Dedifferentiated amniotic fluid mesenchymal stem cell (primary cell): ENCODE measurements at regions not wholly inside any gene's neighbourhood (a gene's known extent, or its start where the extent isn't known, plus 50 kb on each side); places are given as distances from the start of the nearest gene placed in this dataset.

Experiments
- DNase-seq: peaks from one replicate; pipeline ENCODE4 v3.0.0-alpha.2; 2016; ENCODE audit errors: extremely low spot score

DNA sequence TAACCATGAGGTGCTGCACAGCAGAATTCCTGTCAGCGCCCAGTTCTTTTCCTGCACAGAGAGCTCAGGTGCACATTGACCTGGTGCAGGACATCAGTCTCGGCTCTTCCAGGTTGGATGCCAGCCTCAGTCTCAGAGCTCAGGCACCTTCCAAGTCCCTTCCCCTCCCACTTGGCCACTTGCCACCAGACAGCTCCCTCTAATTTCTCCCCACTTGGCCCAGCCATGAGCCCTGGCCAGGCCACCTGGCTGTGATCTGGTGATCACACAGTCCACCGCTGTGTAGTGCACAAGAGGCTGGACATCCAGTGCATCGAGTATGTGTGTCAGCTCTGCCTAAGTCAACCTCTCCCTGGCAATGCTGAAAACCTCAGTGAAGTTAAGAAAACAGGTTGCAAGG, 336.6 kb upstream of the MYT1L start:
- no peak for DNase-seq

DNA sequence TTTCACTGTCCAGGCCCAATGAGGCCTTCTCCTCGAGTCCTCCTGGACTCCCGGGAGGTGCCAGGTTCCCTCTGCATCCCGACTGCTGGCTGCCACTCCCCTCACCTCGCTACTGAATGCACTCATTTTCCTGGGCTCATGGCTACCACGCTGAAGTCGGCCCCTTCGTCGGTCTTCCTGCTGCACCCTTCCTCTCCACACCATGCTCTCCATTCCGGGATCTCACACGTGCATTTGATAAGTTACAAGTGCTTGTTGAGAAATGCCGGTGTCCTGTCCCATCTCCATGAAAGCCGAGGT, 334.7 kb upstream of the MYT1L start:
- DNase-seq: no peak

DNA sequence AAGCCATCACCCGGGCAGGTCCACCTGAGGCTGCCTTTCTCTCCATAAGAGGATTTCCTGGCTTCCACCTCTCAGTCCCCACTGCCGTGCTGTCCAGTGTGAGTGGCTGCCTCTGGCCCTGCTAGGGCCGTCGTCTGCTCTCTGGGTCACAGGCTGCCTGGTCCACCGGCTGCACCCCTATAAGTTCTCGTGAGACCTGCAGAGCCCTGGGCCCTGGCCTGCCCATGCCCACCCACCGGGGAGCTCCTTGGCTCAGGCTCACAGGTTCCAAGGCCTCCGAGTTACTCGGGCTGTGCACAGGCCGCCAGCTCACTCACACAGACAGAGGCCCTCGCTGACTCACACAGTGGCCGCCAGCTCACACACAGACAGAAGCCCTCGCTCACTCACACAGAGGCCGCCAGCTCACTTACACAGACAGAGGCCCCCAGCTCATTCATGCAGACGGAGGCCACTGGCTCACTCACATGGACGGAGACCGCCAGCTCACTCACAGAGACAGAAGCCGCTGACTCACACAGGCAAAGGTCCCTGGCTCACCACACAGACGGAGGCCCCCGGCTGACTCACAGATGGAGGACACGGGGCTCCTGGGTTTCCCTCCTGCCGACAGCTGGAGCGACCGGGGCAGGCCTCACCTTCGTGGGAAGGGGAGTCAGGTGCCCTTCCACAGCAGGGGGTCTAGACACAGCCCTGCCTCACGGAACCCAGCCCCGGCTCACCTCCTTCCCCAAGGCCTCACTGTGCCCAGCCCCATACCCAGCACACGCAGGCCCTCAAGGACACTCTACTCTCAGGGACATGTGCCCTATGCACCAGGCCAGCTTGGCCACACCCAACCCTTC, 334.1 kb upstream of the MYT1L start:
- DNase-seq: no peak

DNA sequence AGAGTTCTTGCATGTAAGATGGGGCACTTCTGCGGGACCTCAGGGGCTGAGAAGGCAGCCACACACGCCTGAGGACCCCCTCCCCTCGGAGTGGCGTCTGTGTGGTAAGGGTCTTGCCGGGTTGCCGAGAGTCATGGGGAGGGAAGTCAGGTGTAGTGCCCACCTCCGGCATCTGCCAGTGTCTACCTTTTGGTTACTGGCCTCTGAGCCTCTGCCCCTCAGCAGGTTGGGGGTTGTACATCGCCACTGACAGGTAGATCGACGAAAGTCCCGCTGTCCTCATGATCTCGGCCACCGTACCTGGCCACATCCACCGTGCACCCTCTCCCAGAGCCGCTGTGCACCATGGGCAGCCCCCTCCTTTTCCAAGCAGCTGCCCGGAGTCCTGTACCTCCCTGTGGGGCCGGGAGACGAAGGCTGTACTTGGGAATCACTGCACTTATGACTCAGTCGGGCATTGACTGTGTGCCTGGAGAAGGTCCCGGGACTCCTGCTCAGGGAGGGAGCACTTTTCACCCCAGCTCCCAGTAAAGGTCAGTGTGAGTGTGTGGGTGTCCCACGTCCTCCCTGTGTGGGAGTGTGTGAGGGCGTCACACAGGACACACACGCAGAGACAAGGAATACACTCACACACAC, 332.4 kb upstream of the MYT1L start:
- no peak for DNase-seq

DNA sequence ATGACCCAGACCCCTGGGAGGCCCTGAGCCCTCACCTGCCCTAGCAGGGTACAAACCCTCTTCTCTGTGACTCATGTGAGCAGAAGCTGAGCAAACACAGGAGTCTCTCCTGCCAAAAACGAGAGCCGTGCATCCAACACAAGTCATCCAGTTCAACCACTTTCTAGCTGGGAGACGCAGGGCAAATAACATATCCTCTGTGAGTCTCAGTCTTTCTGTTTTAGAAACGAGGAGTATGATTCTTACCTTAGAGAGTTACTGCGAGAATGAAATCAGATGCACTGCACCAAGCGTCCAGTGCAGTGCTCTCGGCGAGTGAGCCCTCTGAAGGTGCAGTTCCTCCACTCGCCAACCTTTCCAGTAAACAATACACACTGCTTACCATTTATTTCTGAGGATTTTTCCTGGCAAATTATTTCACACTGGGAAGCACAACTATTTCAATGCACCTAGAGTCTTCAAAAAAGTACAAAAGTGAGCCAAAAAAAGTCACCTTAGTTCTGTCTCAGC, 331.8 kb upstream of the MYT1L start:
- no peak for DNase-seq

DNA sequence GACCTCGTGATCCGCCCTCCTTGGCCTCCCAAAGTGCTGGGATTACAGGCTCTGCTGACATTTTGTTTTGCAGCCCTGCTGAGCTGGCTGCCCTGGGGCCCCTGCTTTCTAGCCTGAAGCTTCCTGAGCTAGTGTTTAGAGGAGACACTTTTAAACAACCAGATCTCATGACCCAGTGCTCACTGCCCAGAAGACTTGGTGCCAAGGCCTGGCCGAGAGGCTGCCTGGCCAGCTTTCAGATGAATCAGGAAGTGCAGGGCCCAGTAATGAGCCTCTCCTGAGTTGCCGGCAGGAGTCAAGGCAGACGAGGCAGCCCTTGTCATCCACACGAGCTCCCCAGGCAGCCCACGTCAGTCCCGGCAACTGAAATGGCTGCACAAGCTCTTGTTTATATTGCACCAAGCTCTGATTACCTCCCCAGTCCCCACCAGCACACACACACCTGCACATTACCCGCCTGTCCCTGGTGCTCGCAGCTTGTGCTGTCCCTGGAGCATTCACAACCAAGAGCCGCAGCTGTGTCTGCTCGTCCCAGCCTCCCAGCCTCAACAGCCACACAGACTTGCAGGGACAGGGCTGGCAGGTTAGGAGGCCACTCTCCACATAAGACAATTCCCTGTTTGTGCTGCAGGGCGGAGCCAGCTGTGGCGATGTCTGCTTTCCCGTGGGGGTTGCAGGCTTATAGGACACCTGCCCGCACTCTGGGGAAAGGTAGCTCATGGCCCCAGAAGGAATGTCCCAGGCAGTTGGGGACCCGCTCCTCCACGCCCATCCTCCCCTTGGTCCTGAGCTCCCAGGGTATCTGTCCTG, 331.2 kb upstream of the MYT1L start:
- no peak for DNase-seq

DNA sequence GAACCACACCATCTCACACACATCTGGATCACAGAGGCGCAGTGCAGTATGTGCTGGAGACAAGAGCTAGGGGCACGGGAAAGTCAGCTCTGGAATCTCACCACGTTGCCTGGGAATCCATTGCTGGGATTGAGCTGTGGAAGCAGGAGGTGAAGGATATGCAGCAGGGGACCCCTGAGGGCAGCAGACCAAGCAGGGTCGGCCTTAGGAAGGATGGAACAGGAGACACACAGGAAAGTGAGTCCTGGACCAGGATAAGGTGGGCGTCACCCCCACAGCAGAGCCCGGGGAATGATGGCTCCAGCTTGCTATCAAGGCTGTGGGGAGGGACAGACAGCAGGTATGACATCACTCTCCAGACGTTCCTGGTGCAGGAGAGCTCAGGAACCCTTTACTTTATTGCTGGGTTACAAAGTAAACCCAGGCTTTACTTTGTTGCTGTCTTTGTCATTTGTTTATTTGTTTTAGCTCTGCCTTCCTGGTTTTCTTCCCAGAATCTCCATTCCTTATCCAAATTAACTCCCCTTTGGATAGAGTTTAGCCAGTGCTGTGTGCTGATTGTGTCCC, 329.8 kb upstream of the MYT1L start:
- no peak for DNase-seq

DNA sequence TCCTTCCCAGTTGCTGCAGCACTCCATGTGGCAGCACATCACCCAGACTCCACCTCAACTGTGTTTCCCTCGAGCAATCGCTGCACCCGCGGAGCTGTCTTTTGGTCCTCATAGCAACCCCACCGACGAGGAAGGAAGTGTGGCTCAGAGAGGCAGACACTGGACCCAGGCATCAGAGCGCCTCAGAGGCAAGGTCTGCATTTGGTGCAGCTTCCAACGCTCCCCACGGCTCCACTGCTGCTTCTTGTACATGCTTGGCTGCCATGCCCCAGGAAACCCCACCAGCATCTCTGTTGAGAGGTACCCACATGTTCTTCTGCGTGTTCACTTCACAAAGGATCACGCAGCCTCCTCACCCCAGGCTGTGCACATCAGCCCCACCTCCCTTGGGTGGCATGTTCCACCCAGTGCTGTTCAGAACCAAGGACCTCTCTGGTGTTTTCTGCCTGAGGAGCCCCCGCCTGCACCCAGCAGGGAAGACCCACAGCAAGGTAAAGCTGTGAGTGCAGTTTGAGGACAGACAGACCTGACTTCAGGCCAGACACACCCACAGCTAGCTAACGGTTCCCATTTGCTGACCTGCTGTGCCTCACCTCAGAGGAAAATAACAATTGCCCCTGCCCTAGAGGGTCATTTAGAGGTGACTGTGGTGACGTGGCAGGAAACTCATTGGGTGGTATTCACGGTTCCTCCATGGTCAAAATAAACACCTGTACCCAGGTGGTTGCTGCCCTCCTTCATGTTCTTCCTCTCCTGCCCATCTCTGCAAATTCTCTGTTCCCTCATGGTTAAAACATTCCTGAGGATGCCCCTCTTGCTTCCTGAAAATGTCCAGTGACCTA, 326.3 kb upstream of the MYT1L start:
- no peak for DNase-seq

DNA sequence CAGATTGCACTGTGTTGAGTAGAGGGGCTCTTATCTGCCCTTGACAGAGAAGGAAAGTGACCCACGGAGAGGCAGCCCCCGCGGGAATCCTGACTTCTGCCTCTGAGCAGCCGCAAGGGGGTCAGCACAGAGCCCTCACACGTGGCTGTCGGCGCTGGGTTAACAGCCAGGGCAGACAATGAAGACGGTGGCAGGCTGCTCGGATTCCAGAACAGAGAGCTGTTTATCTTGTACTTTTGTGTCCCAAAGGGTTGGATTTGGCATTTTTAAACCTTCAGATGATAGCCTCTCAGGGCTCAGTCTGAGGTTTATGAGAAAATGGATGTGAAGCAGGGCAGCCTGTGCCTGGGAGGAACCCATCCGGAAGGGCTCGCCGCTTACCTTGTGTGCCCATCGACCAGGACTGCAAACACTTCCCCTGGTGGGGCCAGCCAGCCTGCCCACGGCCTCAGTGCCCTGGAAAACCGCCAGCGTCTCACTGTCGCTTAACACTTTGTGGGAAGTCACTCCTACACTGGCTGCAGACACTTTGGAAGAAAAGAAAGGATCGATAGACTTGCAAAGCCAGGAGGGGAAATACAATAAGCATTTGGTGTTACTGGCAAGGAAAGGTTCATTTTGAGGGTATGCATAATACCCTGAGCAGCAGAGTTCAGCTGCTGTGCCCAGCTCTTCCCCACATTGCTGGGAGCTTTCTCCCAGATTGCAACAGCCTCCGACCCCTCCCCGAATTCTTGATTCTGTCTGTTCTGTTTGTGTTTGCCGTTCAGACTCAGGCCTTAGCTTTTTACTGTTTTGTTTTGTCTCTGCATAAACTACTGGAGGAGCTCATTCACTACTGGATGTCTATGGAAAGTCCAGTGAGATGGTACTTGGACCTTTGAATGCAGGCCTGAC, 325.3 kb upstream of the MYT1L start:
- DNase-seq: no peak

DNA sequence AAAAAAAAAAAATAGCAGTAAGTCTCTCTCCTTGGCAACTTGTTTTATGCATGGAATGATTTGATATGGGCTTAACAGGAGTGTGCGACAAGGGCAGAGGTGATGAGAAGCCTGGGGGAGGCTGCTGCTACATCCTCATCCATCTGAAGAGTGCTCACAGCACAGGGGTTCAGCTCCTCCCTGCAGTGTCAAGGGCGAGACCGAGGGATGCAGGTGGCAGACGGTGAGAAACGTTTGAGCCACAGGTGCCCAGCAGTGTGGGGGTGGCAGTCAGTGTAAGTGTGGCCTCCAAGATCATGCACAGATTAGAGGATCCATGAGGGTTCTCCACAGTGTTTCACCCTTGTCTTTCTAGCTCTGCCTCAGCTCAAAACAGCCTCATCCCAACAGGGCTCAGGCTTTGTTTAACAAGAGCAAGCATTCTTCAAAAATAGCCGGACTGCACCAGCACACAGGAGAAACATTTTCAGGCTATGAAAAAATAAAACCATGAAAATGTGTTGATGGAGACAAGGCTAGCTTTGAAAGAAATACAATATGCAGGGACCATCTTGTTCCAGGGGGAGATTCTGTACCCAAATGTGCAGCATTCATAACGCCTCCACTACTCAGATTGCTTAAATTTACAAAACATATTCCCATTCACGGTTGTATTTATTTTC, 324.5 kb upstream of the MYT1L start:
- DNase-seq: no peak

DNA sequence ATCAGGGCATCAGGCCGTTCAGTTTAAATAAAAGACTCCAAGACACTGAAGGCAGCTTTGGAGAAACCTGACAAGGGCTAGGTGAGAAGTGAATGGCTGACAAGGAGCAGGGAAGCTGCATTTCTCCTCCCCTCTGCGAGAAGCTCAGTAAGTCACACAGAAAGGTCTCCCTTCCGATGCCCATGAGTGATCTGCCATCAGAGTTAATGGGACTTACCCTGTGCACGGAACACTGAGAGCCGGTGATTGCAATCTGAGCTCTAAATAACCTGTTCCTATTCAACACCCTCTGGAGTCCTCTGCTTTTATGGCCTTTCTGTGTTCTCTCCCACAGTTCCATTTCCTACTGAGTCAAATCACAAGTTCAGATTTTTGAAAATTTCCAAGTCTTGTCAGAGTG, 322.2 kb upstream of the MYT1L start:
- DNase-seq: no peak

DNA sequence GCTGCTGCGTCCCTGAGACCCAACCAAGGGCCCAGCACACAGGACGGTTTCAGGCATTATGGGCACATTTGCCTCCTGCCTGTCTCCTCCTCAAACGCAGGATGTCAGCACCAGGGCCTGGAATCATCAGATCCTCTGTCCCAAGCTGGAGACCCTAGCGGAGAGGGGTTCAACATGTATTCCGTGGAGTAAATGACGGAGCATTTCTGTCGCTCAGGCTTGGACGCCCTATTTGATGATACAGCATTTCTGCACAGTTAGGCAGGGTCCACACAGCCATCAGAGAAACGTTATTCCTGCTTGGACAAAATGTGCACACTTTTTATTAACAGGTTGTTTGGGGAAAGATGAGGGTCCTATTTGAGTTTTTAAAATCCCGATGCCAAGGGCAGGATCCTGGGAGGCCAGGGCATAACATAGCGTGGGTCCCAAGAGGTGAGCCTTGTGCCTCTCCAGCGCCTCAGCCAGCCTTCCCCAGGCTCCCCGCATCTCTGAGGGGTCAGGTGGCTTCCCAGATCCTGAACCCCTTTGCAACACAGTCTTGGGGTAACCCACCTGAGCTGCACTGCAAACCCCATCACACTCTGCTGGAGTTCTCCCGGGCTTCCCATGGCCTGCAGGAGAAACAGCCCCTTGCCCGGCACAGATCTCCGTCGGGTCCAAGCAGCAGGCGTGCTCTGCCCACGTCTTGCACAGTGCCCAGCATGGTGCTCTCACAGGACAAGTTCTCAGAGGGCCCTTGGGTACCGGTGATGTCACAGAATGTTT, 319.7 kb upstream of the MYT1L start:
- DNase-seq: no peak

DNA sequence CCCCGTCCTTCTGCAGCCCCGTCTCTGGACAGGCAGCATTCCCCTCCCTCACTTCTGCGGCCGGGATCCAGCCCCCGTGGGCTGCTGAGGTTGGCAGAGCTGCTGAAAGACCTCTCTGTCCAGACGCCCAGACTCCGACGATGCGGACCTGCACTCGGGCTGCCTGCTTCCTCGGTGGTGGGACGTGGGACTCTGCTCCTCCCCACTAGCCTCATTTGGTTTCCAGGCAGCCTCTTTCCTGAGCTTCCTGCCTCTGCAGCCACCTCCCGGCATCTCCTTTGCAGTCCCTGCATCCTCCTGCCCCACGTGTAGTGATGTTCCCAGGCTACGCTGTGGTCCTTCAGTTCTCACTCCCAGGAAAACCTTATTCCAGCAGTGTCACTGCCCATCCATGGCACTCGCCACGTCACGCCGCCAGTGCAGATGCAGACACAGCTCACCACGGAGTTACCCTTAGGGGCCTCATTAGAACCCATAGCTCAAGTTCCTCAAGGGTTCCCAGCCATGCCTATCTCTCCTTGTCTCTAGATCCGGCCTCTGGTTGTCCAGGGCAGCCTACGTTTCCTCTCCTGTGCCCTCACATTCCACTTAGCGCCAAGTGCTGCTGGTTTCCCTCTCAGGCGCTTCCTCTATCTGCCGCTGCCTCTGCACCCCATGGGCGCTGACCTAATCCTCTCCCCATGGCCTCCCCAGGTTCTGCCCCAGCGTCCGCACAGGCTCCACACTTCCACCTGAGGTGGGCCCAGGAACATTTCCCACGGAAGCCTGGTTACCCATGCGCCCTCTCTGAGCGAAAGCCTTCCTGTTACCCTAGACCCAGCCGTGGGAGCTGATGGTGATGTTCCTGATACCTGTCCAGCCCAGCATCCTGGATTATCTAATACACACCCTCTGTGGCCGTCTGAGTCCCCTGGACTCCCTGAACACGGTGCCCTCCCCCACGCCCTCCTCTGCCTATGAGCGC, 318.3 kb upstream of the MYT1L start:
- no peak for DNase-seq

DNA sequence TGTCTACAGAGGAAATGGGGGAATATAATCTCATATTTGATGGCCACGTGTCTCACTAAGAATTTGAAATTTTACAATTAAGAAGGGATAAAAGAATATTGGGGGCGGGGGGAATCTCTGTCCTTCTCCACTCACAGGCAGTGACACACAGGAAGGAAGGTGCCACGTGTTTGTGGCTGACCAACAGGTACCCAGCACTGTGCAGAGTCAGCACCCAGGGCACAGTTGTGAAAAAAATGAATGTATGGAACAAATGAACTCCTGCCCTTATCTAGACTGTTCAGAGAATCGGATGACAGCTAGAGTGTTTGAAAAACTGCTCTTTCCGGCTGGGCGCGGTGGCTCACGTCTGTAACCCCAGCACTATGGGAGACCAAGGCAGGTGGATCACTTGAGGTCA, 317.0 kb upstream of the MYT1L start:
- no peak for DNase-seq

DNA sequence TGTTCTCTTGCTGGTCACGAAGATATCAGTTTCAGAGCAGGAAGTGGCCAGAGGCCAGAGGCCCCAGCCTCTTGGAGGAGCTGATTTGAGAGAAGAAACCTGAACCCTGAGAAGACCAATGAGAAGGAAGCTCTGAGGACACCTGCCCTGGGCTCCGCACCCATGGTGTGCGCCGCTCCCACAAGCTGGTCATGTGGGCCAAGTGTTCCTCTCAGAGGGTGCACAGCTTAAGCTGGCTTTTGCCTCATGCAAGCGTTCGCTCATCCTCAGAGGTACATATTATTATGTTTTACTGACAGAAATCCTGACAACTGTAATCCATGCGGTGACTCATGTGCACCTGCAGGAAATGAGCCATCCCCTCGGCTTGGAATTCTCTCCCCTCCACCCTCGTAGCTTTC, 316.1 kb upstream of the MYT1L start:
- no peak for DNase-seq

DNA sequence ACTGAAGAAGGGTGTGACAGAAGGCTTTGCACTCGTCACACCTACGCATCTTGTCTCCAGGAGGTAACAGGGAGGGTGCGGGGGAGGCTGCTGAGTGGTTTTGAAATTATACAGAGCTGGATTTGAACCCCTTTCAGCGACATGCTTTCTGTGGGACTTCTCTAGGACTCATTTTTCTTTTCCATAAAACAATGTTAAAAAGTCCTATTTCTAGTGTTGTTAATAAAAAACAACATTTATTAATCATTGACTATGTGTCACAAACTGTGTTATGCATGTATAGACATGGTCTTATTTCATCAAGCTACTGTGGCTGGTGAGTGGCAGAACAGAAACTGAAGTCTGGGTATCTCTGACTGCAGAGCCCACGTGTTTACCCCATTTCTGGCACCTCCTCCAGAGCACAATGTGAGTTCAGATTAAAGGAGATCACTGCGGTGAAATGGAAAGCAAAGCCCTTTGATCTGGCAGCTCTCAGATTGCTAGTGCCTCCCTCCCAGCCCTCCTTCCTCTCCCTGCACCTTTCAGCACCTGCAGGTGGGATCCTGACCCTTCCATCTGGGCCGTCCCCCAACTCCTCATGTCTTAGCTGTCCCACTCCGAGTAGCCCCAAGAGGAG, 315.5 kb upstream of the MYT1L start:
- no peak for DNase-seq

DNA sequence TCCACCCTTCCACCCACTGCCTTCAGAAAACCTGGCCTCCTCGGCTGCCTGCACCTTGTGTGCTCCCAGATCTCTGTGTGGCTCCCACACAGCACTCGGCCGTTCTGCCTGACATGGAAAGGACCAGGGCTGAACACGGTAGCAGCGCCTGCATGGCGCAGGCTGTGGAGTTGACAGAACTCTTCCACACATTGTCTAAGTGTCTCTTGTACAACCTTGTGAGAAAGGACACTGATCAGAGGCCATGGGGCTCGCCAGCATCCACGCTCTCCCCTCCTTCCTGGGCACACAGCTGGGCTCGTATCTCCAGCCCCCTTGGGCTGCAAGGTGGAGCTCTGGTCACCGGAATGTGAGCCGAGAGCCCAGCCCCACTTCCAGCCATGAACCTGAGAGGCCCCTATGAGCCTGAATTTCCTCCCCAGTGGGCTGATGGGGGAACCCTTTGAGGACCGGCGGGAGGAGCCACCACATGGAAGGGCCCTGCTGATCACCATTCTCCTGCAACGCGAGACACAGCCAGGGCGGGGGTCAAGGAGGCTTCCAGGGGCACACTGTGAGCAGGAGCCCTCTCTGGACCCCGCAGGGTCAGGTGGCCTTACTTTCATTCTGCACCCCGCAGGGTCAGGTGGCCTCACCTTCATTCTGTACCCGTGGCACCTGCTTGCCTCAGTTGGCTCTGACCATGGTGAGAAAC, 314.2 kb upstream of the MYT1L start:
- no peak for DNase-seq
